Activated CD8-positive, alpha-beta memory T cell treated with anti-CD3 and anti-CD28 coated beads for 24 hours (primary cell): ENCODE measurements at regions not wholly inside any gene's neighbourhood (a gene's known extent, or its start where the extent isn't known, plus 50 kb on each side); places are given as distances from the start of the nearest gene placed in this dataset.
"Not testable (repeated sequence)": the region's sequence is repeated elsewhere in the genome, so short reads cannot be mapped to it uniquely, and the experiment has no call there.

Experiments used
- DNase-seq: peaks from one replicate; pipeline ENCODE4 v3.0.0-alpha.2; 2020

GRCh38 chr15:88995449-88995848 lies 82.3 kb upstream of the MFGE8 start:
- DNase-seq = no peak

GRCh38 chr15:88997531-88997930 lies 84.4 kb upstream of the MFGE8 start:
- DNase-seq = no peak

GRCh38 chr15:88998980-88999713 lies 86.0 kb upstream of the MFGE8 start:
- no peak for DNase-seq

GRCh38 chr15:89001708-89002275 lies 86.5 kb upstream of the ABHD2 start:
- DNase-seq = not testable (repeated sequence)

- DNase-seq = no peak
Observed at GRCh38 chr15:89002281-89002761, 85.9 kb upstream of the ABHD2 start.

- no peak for DNase-seq
Observed at GRCh38 chr15:89002830-89003229, 85.4 kb upstream of the ABHD2 start.

- DNase-seq = no peak
Observed at GRCh38 chr15:89003865-89004725, 84.2 kb upstream of the ABHD2 start.

GRCh38 chr15:89004726-89005030 lies 83.6 kb upstream of the ABHD2 start:
- no peak for DNase-seq

- not testable (repeated sequence) for DNase-seq
Observed at GRCh38 chr15:89007527-89007926, 80.7 kb upstream of the ABHD2 start.

GRCh38 chr15:89007989-89008388 lies 80.3 kb upstream of the ABHD2 start:
- no peak for DNase-seq

GRCh38 chr15:89009080-89009479 lies 79.2 kb upstream of the ABHD2 start:
- DNase-seq = no peak

- DNase-seq = no peak
Observed at GRCh38 chr15:89015412-89016097, 72.7 kb upstream of the ABHD2 start.

- no peak for DNase-seq
Observed at GRCh38 chr15:89016549-89017041, 71.7 kb upstream of the ABHD2 start.

- peak; percentile 94 for DNase-seq
Observed at GRCh38 chr15:89017370-89018066, 70.7 kb upstream of the ABHD2 start.

- DNase-seq = no peak
Observed at GRCh38 chr15:89018207-89018606, 70.0 kb upstream of the ABHD2 start.

- DNase-seq = no peak
Observed at GRCh38 chr15:89019436-89019835, 68.8 kb upstream of the ABHD2 start.

- no peak for DNase-seq
Observed at GRCh38 chr15:89021224-89021623, 67.0 kb upstream of the ABHD2 start.

GRCh38 chr15:89021886-89022285 lies 66.4 kb upstream of the ABHD2 start:
- not testable (repeated sequence) for DNase-seq

- DNase-seq = no peak
Observed at GRCh38 chr15:89023311-89023961, 64.8 kb upstream of the ABHD2 start.

- DNase-seq = no peak
Observed at GRCh38 chr15:89024418-89024817, 63.8 kb upstream of the ABHD2 start.

- DNase-seq = no peak
Observed at GRCh38 chr15:89026167-89026566, 62.1 kb upstream of the ABHD2 start.

- DNase-seq = no peak
Observed at GRCh38 chr15:89028036-89028435, 60.2 kb upstream of the ABHD2 start.
